HG02973 (cell line): ENCODE measurements at regions not wholly inside any gene's neighbourhood (a gene's known extent, or its start where the extent isn't known, plus 50 kb on each side); places are given as distances from the start of the nearest gene placed in this dataset.

ENCODE experiments used
- ATAC-seq: cut with Tn5 transposase; IDR thresholded peaks from one replicate; pipeline ENCODE4 v1.9.1; 2021; ENCODE audit warnings: moderate library complexity; ENCODE audit not compliant: unreplicated experiment

GRCh38 chr13:104491916-104492315, 1425.7 kb upstream of the SLC10A2 start:
- no peak for ATAC-seq

GRCh38 chr13:104487006-104487405, 1420.8 kb upstream of the SLC10A2 start:
- ATAC-seq = no peak

- ATAC-seq = no peak
Observed at GRCh38 chr13:104485571-104485970, 1419.4 kb upstream of the SLC10A2 start.

GRCh38 chr13:104483631-104484030, 1417.4 kb upstream of the SLC10A2 start:
- no peak for ATAC-seq

- no peak for ATAC-seq
Observed at GRCh38 chr13:104477261-104477660, 1411.0 kb upstream of the SLC10A2 start.

GRCh38 chr13:104473936-104474335, 1407.7 kb upstream of the SLC10A2 start:
- ATAC-seq = no peak

- no peak for ATAC-seq
Observed at GRCh38 chr13:104466016-104466415, 1399.8 kb upstream of the SLC10A2 start.

GRCh38 chr13:104461049-104461448, 1394.8 kb upstream of the SLC10A2 start:
- no peak for ATAC-seq

- no peak for ATAC-seq
Observed at GRCh38 chr13:104460554-104460953, 1394.3 kb upstream of the SLC10A2 start.

GRCh38 chr13:104450006-104450405, 1383.8 kb upstream of the SLC10A2 start:
- no peak for ATAC-seq

GRCh38 chr13:104447348-104447747, 1381.1 kb upstream of the SLC10A2 start:
- ATAC-seq = no peak

GRCh38 chr13:104442536-104442935, 1376.3 kb upstream of the SLC10A2 start:
- no peak for ATAC-seq

GRCh38 chr13:104436555-104436954, 1370.3 kb upstream of the SLC10A2 start:
- no peak for ATAC-seq

- no peak for ATAC-seq
Observed at GRCh38 chr13:104431895-104432294, 1365.7 kb upstream of the SLC10A2 start.

- ATAC-seq = no peak
Observed at GRCh38 chr13:104426435-104426834, 1360.2 kb upstream of the SLC10A2 start.

GRCh38 chr13:104422668-104423067, 1356.5 kb upstream of the SLC10A2 start:
- no peak for ATAC-seq

- no peak for ATAC-seq
Observed at GRCh38 chr13:104416973-104417372, 1350.8 kb upstream of the SLC10A2 start.

- no peak for ATAC-seq
Observed at GRCh38 chr13:104414771-104415170, 1348.6 kb upstream of the SLC10A2 start.

GRCh38 chr13:104414181-104414580, 1348.0 kb upstream of the SLC10A2 start:
- ATAC-seq = no peak

GRCh38 chr13:104411141-104411765, 1345.0 kb upstream of the SLC10A2 start:
- ATAC-seq = no peak

GRCh38 chr13:104408733-104409132, 1342.5 kb upstream of the SLC10A2 start:
- ATAC-seq = no peak

GRCh38 chr13:104404325-104404724, 1338.1 kb upstream of the SLC10A2 start:
- no peak for ATAC-seq

GRCh38 chr13:104389691-104390090, 1323.5 kb upstream of the SLC10A2 start:
- no peak for ATAC-seq
